Endodermal cell (in vitro differentiated cells): ENCODE measurements at regions not wholly inside any gene's neighbourhood (a gene's known extent, or its start where the extent isn't known, plus 50 kb on each side); places are given as distances from the start of the nearest gene placed in this dataset.

Source experiments
- DNase-seq: peaks from one replicate; pipeline ENCODE4 v3.0.0-alpha.2; 2017
- H3K27ac ChIP-seq: 2 replicates; pipeline ENCODE4 v1.5.1; 2013; ENCODE audit warnings: mild to moderate bottlenecking, low read depth, low read length, moderate library complexity
- H3K27me3 ChIP-seq: 2 replicates; pipeline ENCODE4 v1.6.1; 2013; ENCODE audit warnings: mild to moderate bottlenecking, low read length, moderate library complexity; ENCODE audit not compliant: insufficient read depth, control insufficient read depth, poor library complexity, severe bottlenecking
- H3K36me3 ChIP-seq: 2 replicates; pipeline ENCODE4 v1.7.0; 2013; ENCODE audit warnings: mild to moderate bottlenecking, low read length, moderate library complexity; ENCODE audit not compliant: control insufficient read depth, insufficient read depth
- H3K4me1 ChIP-seq: one replicate; pipeline ENCODE4 v1.7.0; 2013; ENCODE audit warnings: low read length; ENCODE audit not compliant: control insufficient read depth, insufficient read depth
- H3K4me3 ChIP-seq: 2 replicates; pipeline ENCODE4 v1.5.1; 2013; ENCODE audit warnings: mild to moderate bottlenecking, low read length, moderate library complexity
- H3K9ac ChIP-seq: 2 replicates; pipeline ENCODE4 v1.6.1; 2013; ENCODE audit warnings: mild to moderate bottlenecking, low read length, moderate library complexity; ENCODE audit not compliant: poor library complexity, severe bottlenecking; ENCODE audit errors: extremely low read depth
- H3K9me3 ChIP-seq: 2 replicates; pipeline ENCODE4 v1.6.1; 2013; ENCODE audit warnings: mild to moderate bottlenecking, low read length, moderate library complexity; ENCODE audit not compliant: control insufficient read depth
- H3K27ac Mint-ChIP-seq: 2 replicates; pipeline ENCODE4 v1.8.0; 2020; ENCODE audit warnings: mixed read lengths
- H3K27me3 Mint-ChIP-seq: 2 replicates; pipeline ENCODE4 v1.8.0; 2021; ENCODE audit warnings: mild to moderate bottlenecking, mixed read lengths; ENCODE audit not compliant: insufficient read depth
- H3K36me3 Mint-ChIP-seq: 2 replicates; pipeline ENCODE4 v1.8.0; 2020; ENCODE audit warnings: low read depth, mixed read lengths
- H3K4me1 Mint-ChIP-seq: 2 replicates; pipeline ENCODE4 v1.8.0; 2020; ENCODE audit warnings: mixed read lengths
- H3K4me3 Mint-ChIP-seq: 2 replicates; pipeline ENCODE4 v1.8.0; 2020; ENCODE audit warnings: mild to moderate bottlenecking, moderate library complexity, mixed read lengths
- H3K9me3 Mint-ChIP-seq: 2 replicates; pipeline ENCODE4 v1.8.0; 2020; ENCODE audit warnings: mild to moderate bottlenecking, mixed read lengths
- CTCF ChIP-seq: fragments of 200-600 bp; sonication (generic); conservative IDR thresholded peaks from 2 replicates; pipeline ENCODE4 v1.5.0; 2021; ENCODE audit warnings: antibody characterized with exemption, mild to moderate bottlenecking
- WGBS, 2 experiments: methylation state at CpG; one replicate each; pipeline versions ENCODE4 v1.1.5 to v1.1.7; 2013; ENCODE audit warnings: missing lambda C conversion rate in 2 of 2, mixed read lengths in 1 of 2; ENCODE audit not compliant: insufficient coverage in 1 of 2, insufficient read length in 1 of 2; 5-methylcytosine and 5-hydroxymethylcytosine counted together

GRCh38 chr2:194883711-194884110 is 773.3 kb upstream of the SLC39A10 start:
- H3K4me3 ChIP-seq: no peak overlapping the region
- DNase-seq: no peak
- Mint-ChIP-seq H3K9me3 (no peaks in the 10 kb centered on the region), H3K27ac (no peak overlapping the region), H3K4me1 (peaks cover 4% of the 10 kb centered on the region), H3K4me3 (no peak overlapping the region), H3K27me3 (peaks cover 2% of the 10 kb centered on the region), H3K36me3 (no peaks in the 10 kb centered on the region)
- no peaks in the 10 kb centered on the region for H3K27me3 ChIP-seq
- H3K27ac ChIP-seq: no peak overlapping the region
- no peak overlapping the region for H3K9ac ChIP-seq
- no peaks in the 10 kb centered on the region for H3K9me3 ChIP-seq
- peaks cover 4% of the 10 kb centered on the region for H3K4me1 ChIP-seq
- H3K36me3 ChIP-seq: no peaks in the 10 kb centered on the region
- no peak for TF ChIP-seq CTCF
- 98% methylated on average over 2 of the region's 2 CpGs; no CpG with 5 or more reads in 1 of the 2 experiments for WGBS, 2 experiments

- Mint-ChIP-seq H3K27me3 (peaks cover 2% of the 10 kb centered on the region), H3K4me3 (no peak overlapping the region), H3K36me3 (no peaks in the 10 kb centered on the region), H3K4me1 (peaks cover 9% of the 10 kb centered on the region), H3K9me3 (no peaks in the 10 kb centered on the region), H3K27ac (no peak overlapping the region)
- H3K9ac ChIP-seq: no peak overlapping the region
- H3K27ac ChIP-seq: no peak overlapping the region
- no peak overlapping the region for H3K4me3 ChIP-seq
- no peak for TF ChIP-seq CTCF
- H3K4me1 ChIP-seq: no peaks in the 10 kb centered on the region
- no peak for DNase-seq
- H3K9me3 ChIP-seq: no peaks in the 10 kb centered on the region
- no peaks in the 10 kb centered on the region for H3K27me3 ChIP-seq
- H3K36me3 ChIP-seq: no peaks in the 10 kb centered on the region
- 100% methylated on average over 1 of the region's 1 CpG; no CpG with 5 or more reads in 1 of the 2 experiments for WGBS, 2 experiments
These were observed 786.0 kb upstream of the SLC39A10 start for GRCh38 chr2:194870974-194871535.

DNA sequence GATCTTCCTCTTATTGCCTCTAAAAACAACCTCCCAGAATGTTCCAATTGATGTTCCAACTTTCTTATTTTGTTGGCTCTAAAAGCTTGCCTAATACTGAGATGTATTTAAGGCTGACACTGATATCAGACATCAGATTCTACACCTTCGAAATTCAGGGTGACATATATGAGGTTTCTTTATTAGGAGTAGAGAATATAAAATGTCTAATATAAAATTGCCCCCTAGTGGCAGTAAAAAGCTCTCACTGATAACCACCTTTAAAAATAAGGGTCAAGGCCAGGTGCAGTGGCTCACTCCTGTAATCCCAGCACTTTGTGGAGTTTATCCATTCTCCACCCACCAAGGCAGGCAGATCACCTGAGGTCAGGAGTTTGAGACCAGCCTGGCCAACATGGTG is 789.7 kb upstream of the SLC39A10 start:
- H3K27ac ChIP-seq: no peak overlapping the region
- Mint-ChIP-seq H3K9me3 (no peaks in the 10 kb centered on the region), H3K4me1 (peaks cover 9% of the 10 kb centered on the region), H3K36me3 (no peaks in the 10 kb centered on the region), H3K4me3 (no peak overlapping the region), H3K27ac (no peak overlapping the region), H3K27me3 (peaks cover 5% of the 10 kb centered on the region)
- no peak overlapping the region for H3K4me3 ChIP-seq
- H3K27me3 ChIP-seq: peaks cover 7% of the 10 kb centered on the region
- DNase-seq: no peak
- peak; percentile 86 for TF ChIP-seq CTCF
- H3K9ac ChIP-seq: no peak overlapping the region
- no peaks in the 10 kb centered on the region for H3K4me1 ChIP-seq
- 78% methylated on average over 1 of the region's 1 CpG; no CpG with 5 or more reads in 1 of the 2 experiments for WGBS, 2 experiments
- H3K36me3 ChIP-seq: no peaks in the 10 kb centered on the region
- no peaks in the 10 kb centered on the region for H3K9me3 ChIP-seq
